NOMO-1 (cell line): ENCODE measurements at regions not wholly inside any gene's neighbourhood (a gene's known extent, or its start where the extent isn't known, plus 50 kb on each side); places are given as distances from the start of the nearest gene placed in this dataset.

Source experiments
- DNase-seq, 2 experiments: peaks; one replicate each; lab custom pipeline; 2025; ENCODE audit not compliant: unreplicated experiment in 2 of 2; lab: John Stamatoyannopoulos, UW

- DNase-seq, result peak in 1 of 2 experiments; percentile 34
Measured at GRCh38 chr1:185376840-185377635, 60.0 kb upstream of the IVNS1ABP start.

DNA sequence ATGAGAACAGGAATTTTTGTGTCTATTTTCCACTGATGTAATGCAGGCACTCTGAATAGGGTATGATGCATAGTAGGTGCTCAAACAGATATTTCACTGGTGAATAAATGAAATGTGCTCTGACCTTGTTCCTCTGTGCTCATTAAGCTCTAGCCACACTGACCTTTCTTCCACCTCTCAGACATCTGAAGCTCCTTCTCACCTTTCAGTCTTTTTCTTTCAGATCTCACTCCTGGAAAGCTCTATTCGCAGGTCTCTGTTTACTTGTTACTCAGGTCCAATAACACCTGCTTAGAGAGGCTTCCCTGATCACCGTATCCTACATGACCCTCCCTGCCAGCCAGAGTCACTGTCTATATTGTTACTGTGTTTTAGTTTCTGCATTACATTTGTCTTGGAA lies 59.2 kb upstream of the IVNS1ABP start:
- no peak for DNase-seq

- peak in 1 of 2 experiments; percentile 1 for DNase-seq
Measured at GRCh38 chr1:185375583-185375982, 58.5 kb upstream of the IVNS1ABP start.

- DNase-seq, result peak; percentile 24 to 69
Measured at GRCh38 chr1:185373813-185374529, 56.9 kb upstream of the IVNS1ABP start.

DNA sequence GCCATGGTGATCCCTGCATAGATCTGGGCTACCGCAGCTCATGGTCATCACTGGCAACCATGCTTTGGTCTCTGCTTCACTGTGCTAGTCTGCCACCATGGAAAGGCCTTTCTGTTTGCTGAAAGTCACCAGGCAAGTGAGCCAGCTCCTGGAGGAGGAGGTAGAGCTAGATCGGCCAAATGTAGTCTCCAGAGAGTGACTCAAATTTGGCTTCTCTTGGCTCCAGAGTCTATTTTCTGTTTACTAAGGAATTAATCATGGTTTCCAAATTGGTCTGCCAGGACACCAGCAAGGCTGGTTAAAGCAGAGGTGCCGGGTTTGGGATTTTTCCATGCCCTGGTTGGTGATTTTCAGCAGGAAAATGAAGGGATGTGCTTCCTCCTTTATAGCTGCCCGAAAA lies 52.7 kb upstream of the IVNS1ABP start:
- no peak for DNase-seq

DNA sequence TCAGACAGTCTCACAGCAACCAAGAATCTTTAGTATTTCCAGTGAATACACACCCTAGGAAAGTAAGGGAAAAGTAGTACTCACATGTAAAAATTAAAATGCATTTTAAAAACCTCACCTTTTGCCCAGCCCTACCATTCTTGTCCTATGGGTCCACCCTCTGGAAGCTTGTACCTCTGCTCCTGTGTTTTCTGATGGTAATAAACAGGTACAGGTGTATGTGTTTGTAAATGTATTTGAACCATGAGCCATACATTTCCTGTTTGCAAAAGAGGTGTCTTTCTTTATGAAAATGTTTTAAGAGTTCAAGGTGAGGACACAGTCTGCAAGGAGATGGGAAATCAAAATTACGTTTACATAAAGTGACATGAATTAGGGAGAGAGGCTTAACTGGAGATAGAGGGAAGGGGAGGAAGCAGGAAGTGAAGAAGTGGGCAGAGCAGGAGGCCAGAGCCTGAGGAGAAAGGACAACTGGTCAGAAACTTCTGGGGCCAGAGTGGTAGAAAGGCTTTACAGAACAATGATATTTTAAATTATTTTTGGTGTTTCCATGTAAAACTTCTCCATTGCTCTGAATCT lies 52.0 kb upstream of the IVNS1ABP start:
- no peak for DNase-seq

DNA sequence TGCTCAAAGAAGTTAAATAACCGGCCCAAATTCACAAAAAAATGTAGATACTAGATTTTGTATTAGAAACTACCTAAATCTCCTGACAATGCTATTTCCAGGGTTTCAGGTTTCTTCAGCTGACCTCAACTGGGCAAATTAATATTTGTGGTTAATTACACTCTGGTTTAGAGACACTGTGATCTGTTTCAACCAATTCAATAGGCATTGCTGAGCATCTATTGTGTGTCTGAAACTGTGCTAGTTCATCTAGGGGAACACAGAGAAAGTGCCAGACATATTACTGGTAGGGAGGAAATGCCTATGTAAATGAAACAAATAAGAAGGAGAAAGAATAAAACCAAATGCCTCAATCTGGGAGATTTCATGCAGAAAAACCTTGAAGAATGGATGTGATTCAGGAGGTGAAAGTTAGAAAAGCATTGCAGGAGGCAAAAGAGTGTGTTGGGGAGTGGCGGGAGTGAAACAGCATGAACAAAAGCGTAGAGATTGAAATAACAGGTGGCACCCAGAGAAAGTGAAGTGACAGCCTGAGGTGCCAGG lies 51.3 kb upstream of the IVNS1ABP start:
- no peak for DNase-seq

DNA sequence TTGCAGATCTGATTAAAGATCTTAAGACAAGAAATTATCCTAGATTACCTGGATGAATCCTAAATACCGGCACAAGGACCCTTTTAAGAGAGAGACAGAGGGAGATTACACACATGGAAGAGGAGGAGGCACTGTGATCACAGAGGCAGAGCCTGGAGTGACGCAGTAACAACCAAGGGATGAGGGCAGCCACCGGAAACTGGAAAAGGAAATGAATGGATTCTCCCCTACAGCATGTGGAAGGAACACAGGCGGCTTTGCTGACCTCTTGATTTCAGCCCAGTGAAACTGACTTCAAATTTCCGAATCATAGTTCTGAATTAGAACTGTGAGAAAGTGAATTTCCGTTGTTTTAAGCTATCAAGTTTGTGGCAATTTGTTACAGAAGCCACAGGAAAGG lies 50.2 kb upstream of the IVNS1ABP start:
- no peak for DNase-seq
